Motor neuron (in vitro differentiated cells): ENCODE measurements at regions not wholly inside any gene's neighbourhood (a gene's known extent, or its start where the extent isn't known, plus 50 kb on each side); places are given as distances from the start of the nearest gene placed in this dataset.
A peak's percentile ranks its signal among the peaks of the same experiment; 100 is the strongest.

ENCODE experiments used
- ATAC-seq, 8 experiments: fragments of 200-7000 bp; cut with Tn5 transposase; replicated peaks in 6 of 8; 2 replicates each; pipeline ENCODE4 v1.8.0; 2021; ENCODE audit warnings: mild to moderate bottlenecking in 8 of 8, moderate library complexity in 8 of 8
- H3K27ac ChIP-seq, 2 donors: fragments of 250-450 bp; sonication (Bioruptor Pico); 2 replicates each; pipeline ENCODE4 v1.9.0; 2021; ENCODE audit warnings: antibody characterized with exemption in 2 of 2, mild to moderate bottlenecking in 2 of 2, moderate library complexity in 1 of 2
- H3K4me1 ChIP-seq, 2 donors: fragments of 250-450 bp; sonication (Bioruptor Pico); replicated peaks in 1 of 2; 2 replicates each; pipeline ENCODE4 v1.6.1; 2021; ENCODE audit warnings: antibody characterized with exemption in 2 of 2, mild to moderate bottlenecking in 2 of 2, moderate library complexity in 1 of 2
- H3K4me3 ChIP-seq, 5 donors: fragments of 250-450 bp; sonication (Bioruptor Pico); 2 replicates each; pipeline ENCODE4 v1.9.0; 2021; ENCODE audit warnings: antibody characterized with exemption in 5 of 5, mild to moderate bottlenecking in 5 of 5, moderate library complexity in 4 of 5
- WGBS, 10 experiments: fragments of 450-650 bp; shearing (Covaris generic); methylation state at CpG; one replicate each; pipeline ENCODE4 v1.0.0; 2022; 5-methylcytosine and 5-hydroxymethylcytosine counted together
- in situ Hi-C, 9 experiments: fragments of 400-800 bp; cut with MboI; loops; one replicate each; pipeline ENCODE4 v1.15.0; 2021; ENCODE audit warnings: low sequenced_read_pairs in 9 of 9, low pct_unique_long_range_greater_than_20kb in 2 of 9; ENCODE audit not compliant: unreplicated experiment in 9 of 9

DNA sequence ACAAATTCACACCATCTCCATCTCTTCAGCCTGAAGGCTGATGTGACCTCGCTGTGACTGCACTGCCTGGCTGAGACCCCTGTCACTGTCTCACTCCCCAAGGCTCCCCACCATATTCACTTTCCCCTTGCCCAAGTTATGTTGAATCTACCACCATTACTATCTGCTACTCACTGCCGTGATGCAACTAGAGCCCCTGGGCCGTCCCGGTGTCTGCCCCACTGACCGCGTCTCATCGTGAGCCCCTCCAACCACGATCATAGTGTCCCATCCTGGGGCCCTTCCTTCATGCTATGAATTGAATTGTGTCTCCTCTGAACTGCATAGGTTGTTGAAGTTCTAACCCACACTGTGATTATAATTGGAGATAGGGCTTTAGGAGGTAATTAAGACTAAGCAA, 71.9 kb upstream of the CHST15 start:
- 8 to 88% (median 86%) methylated on average over 2 to 7 of the region's 8 CpGs; no CpG with 5 or more reads in 4 of the 10 experiments for WGBS, 10 experiments

DNA sequence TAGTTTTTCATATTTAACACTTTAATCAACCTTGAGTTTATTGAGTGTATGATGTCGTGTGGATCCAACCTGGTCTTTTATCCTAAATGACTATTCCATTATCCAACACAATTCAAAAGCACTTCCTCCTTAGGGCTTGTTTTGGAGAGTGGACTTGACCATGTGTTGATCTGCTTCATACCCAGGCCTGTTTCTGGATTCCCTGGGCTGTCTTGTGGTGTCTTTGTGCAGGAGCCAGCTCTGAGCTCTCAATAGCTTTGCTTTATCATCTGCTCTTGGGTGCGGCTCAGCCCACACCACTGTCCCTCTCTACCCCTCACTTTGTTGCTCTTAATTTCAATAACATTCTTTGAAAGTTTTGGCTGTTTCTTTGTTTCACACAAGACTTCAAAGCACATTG, 70.9 kb upstream of the CHST15 start:
- 5 to 88% (median 40%) methylated on average over 1 to 2 of the region's 2 CpGs for WGBS, 10 experiments
- in situ Hi-C loops, result no loop called here
- Histone ChIP-seq H3K4me3 (no peak overlapping the region), H3K27ac (no peak overlapping the region), H3K4me1 (peaks cover 5% of the 10 kb centered on the region in 2 donors)
- ATAC-seq, result peak in 2 of 8 experiments; percentile 22 to 93

More for the DNA sequence above, 71.9 kb upstream of the CHST15 start:
- Histone ChIP-seq H3K4me3 (no peak overlapping the region), H3K27ac (no peak overlapping the region), H3K4me1 (no peaks in the 10 kb centered on the region)
- in situ Hi-C loops, result no loop called here
- no peak for ATAC-seq

DNA sequence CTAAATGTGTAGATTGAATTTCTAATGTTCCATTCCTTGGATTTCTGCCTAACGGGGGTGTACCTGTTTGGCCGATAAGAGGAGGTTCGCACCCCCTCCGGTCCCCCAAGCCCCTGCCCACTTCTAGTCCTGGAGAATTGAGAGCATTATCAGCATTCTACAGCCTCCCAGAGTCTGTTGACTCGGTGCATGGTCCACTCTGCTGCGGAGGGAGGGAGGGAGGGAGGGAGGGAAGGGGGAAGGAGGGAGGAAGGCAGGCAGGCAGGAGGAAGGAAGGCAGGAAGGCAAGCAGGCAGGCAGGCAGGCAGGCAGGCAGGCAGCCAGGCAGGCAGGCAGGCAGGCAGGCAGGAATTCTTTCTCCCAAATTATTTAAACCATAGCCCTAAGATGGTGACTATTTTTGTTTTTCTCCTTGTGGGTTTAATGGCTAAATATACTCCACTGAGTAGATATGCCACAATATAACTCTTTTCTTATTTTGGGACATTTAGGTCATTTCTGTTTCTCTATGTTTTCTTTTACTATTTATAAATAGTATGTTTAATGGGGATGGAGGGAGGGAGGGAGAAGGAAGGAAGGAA, 69.5 kb upstream of the CHST15 start:
- WGBS, 10 experiments, result 60 to 100% (median 73%) methylated on average over 1 to 4 of the region's 6 CpGs; no CpG with 5 or more reads in 7 of the 10 experiments
- Histone ChIP-seq H3K27ac (no peak overlapping the region), H3K4me1 (peaks cover 5% of the 10 kb centered on the region in 2 donors), H3K4me3 (no peak overlapping the region)
- no peak for ATAC-seq
- in situ Hi-C loops, result no loop called here

DNA sequence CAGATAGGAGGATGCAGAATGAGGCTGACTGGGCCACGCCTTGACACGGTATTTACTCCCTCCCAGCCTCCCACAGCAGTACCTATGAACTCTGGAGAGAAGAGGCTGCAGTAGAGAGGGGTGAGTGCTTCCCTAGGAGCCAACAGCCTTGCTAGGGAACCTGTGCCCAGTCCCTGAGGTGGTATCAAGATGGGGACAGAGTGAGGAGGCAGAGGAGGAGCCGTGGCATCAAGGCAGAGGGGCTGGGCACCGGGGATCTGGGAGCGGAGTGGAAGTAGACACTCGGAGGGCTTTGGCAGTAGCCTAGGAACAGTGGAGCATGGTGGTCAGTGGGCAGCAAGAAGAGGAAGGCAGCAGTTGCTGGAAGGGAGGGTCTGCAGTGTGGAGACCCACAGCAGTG, 68.7 kb upstream of the CHST15 start:
- Histone ChIP-seq H3K4me1 (peaks cover 5 to 10% of the 10 kb centered on the region in 2 donors), H3K4me3 (no peak overlapping the region), H3K27ac (no peak overlapping the region)
- in situ Hi-C loops, result no loop called here
- 20 to 100% (median 60%) methylated on average over 1 to 3 of the region's 6 CpGs; no CpG with 5 or more reads in 5 of the 10 experiments for WGBS, 10 experiments
- ATAC-seq, result no peak

DNA sequence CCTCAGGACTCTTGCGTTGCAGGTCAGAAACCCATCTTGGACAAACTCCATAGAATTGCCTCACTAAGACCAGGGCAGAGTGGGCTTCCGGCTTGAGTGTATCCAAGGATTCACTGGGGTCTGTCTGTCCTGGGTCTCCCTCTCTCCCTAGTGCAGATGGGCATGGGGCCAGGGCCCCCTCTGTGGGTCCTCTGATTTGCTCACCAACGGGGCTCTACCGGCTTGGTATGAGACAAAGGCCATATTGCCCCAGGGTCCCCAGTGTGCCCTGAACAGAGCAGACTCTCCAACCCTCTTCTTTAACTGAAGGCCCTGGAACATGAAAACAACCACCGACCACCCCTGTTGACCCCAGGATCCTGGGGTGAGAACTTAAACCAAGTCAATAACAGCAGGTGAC, 68.2 kb upstream of the CHST15 start:
- 13 to 100% (median 80%) methylated on average over 1 to 3 of the region's 5 CpGs; no CpG with 5 or more reads in 3 of the 10 experiments for WGBS, 10 experiments

DNA sequence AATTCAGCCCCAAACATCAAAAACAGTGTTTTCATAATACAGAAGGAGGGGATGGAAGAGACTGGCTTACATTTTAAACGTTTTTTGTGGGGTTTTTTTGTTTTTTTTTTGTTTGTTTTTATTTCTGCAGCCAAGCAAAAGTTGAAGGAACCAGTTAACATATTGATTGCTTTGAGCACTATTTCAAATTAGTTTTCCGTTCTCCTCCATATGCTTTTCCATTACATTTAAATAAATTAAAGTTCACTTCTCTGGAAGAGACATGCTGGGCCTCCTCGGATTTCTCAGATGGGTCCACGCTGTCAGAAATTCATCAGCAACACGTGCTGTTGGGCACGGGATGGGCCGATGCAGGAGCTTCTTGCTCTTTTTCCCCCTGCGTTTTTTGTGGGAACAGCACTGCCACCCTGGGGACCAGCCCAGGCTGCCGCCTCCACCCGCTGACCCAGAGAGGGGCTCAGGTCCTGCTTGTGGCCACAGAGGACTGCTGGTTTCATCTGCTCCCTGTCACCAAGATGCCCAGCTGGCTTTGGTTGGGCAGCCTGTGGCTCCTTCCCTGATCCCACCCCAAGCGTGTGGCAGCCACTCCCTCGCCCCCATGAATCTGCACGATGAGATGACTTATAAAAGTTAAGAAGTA, 67.7 kb upstream of the CHST15 start:
- peak in 1 of 8 experiments; percentile 61 for ATAC-seq
- peaks cover 8 to 10% of the 10 kb centered on the region in 2 donors for H3K4me1 ChIP-seq
- H3K27ac ChIP-seq, result no peak overlapping the region
- in situ Hi-C loops, result no loop called here
- H3K4me3 ChIP-seq, result no peak overlapping the region
- 0 to 80% (median 46%) methylated on average over 2 to 10 of the region's 13 CpGs for WGBS, 10 experiments

More for the DNA sequence above, 68.2 kb upstream of the CHST15 start:
- H3K27ac ChIP-seq, result no peak overlapping the region
- no peak for ATAC-seq
- H3K4me1 ChIP-seq, result peaks cover 5 to 10% of the 10 kb centered on the region in 2 donors
- no peak overlapping the region for H3K4me3 ChIP-seq
- in situ Hi-C loops, result no loop called here

DNA sequence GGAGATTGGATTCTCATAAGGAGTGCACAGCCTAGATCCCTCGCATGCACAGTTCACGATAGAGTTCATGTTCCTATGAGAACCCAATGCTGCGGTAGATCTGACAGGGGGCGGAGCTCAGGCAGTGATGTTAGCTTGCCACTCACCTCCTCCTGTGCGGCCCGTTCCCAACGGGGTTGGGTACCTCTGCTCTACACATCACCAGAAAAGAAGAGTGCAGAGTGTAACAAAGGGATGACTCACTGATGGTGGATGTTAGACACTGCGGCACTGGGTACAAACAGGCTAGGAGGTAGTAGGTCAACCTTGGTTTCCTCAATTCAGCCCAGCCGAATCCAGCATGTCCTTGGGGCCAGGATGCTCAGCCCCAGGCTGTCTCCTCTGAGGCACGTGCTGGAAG, 66.8 kb upstream of the CHST15 start:
- 51 to 79% (median 65%) methylated on average over 1 to 10 of the region's 10 CpGs; no CpG with 5 or more reads in 3 of the 10 experiments for WGBS, 10 experiments
- in situ Hi-C loops, result no loop called here
- no peak overlapping the region for H3K27ac ChIP-seq
- ATAC-seq, result peak in 5 of 8 experiments; percentile 59 to 88 (median 85)
- peaks cover 13% of the 10 kb centered on the region in 2 donors for H3K4me1 ChIP-seq
- H3K4me3 ChIP-seq, result no peak overlapping the region

DNA sequence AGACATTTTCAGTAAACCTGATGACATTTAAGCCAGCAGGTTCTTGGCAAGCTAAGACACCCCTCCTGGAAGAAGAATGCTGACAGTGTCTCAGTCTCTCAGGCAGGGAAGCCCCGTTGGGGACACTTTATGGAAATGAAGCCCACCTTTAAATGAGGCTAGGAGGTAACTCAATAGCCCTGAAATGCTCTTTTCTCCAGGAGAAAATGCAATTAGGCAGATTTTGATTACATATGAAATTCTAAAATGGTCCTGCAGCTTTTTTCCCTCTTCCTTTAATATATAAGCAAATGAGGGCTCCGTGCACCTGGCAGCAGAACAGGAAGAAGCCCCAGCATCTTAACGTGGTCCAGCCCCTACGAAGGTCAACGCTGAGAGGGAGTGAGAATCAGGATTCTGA, 65.8 kb upstream of the CHST15 start:
- in situ Hi-C loops, result no loop called here
- 21 to 80% (median 43%) methylated on average over 1 to 5 of the region's 5 CpGs; no CpG with 5 or more reads in 1 of the 10 experiments for WGBS, 10 experiments
- H3K4me3 ChIP-seq, result no peak overlapping the region

DNA sequence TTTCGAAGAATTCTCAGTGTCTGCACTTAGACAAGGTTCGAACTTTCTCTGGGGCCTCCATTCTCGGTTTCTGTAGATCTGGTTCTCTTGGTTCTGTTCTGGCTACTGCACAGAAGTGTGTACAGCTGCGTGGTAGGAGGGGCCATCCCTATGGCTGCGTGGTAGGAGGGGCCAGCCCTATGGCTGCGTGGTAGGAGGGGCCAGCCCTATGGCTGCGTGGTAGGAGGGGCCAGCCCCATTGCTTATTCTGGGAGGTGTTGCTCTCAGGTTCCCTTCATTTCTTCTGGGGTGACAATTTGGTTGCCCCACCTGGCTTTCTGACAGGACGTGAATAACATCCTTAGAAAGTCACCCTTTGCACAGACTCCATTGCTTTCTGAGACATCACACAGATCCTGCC, 65.2 kb upstream of the CHST15 start:
- peaks cover 13% of the 10 kb centered on the region in 2 donors for H3K4me1 ChIP-seq
- H3K4me3 ChIP-seq, result no peak overlapping the region
- ATAC-seq, result peak in 1 of 8 experiments; percentile 71
- 31 to 96% (median 83%) methylated on average over 4 to 7 of the region's 8 CpGs; no CpG with 5 or more reads in 7 of the 10 experiments for WGBS, 10 experiments
- in situ Hi-C loops, result no loop called here
- no peak overlapping the region for H3K27ac ChIP-seq

More for the DNA sequence above, 65.8 kb upstream of the CHST15 start:
- Histone ChIP-seq H3K4me1 (peaks cover 13% of the 10 kb centered on the region in 2 donors), H3K27ac (no peak overlapping the region)
- no peak for ATAC-seq

DNA sequence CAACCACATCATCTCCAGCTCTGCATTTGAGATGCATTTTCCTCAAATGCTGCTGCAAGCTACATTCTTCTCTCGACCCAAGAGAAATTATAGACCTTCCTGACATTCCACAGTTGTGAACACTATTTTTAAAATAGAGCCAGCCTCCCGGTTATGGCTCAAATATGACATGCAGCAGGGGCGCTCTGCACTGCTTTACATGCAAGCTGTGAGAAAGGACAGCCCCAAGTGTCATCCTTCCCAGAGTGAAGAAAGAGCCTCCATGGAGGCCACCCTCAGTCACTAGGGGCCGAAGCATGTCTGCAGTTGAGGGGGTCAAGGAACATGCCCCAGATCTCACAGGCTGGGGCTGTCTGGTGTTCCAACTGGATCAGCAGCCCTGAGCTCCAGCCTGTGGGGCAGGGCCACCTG, 63.9 kb upstream of the CHST15 start:
- H3K27ac ChIP-seq, result no peak overlapping the region
- in situ Hi-C loops, result no loop called here
- 29 to 100% (median 67%) methylated on average over 1 to 3 of the region's 4 CpGs; no CpG with 5 or more reads in 1 of the 10 experiments for WGBS, 10 experiments
- ATAC-seq, result no peak
- H3K4me3 ChIP-seq, result no peak overlapping the region
- H3K4me1 ChIP-seq, result peaks cover 13 to 15% of the 10 kb centered on the region in 2 donors

DNA sequence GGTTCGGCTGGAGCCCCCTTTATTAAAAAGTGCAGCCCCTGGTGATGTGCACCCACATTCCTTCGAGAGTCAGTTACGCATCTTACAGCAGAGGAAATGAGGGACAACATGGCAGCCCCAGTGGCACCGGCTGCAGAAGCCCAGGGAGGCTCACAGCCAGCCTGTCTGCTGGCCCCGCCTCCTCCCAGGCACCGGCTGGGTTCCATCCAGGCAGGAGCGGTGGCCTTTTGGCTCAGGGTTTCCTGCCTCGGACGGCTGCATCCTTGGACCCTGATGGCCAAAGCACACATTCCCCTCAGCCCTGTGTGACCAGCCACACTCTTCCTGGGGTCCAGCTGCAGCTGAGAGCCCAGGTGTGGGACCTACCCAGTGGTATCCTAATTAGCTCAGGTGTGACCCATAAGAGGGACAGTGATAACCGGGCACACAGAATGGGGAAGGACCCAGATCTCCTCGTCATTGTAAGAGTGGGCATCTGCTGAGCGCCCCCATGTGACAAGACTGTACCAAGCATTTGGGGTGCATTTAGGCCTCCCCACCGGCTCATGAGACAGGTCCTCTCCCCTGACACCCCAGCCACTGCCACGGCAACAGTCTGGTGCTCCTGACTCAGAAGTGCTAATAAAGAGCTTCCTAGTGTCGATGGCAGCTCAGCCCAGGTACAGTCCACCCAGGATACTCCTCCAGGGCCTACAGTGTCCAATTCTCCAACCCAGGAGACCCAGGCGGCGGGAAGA, 63.3 kb upstream of the CHST15 start:
- WGBS, 10 experiments, result 59 to 100% (median 95%) methylated on average over 1 to 5 of the region's 17 CpGs; no CpG with 5 or more reads in 3 of the 10 experiments
- in situ Hi-C loops, result no loop called here
- Histone ChIP-seq H3K4me1 (peaks cover 19 to 21% of the 10 kb centered on the region in 2 donors), H3K27ac (no peak overlapping the region), H3K4me3 (no peak overlapping the region)
- ATAC-seq, result no peak

DNA sequence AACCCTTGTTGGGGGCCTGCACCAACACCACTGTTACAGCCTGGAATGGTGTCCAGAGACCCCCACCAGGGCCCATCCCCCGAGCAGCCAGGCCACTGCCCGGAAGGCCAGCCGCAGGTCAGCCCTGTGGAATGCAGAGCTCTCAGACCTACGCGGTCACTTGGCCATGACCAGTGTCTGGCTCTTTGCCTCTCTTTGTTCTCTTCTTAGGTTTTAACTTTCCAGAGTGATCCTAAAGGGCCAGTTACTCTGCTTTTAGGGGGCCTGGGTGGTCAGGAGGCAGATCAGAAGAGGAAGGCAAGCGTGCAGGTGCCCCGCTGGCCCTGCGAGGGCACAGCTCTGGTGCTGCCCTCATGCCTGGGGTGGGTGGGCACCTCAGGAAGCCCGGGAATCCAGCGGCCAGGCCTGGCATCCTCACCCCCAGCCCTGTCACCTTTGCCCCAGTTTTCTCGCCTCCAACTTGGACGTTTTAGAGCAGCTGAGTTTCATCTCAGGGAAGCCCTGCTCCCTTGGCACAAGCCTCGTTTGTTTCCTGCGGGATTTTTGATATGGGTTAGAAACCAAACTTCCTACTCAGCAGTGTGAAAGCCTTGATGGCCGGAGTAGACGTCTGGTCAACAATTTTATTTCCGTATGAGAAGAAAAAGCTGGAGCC, 62.5 kb upstream of the CHST15 start:
- no peak for ATAC-seq

More for the DNA sequence above, 62.5 kb upstream of the CHST15 start:
- Histone ChIP-seq H3K4me3 (no peak overlapping the region), H3K4me1 (peaks cover 26 to 27% of the 10 kb centered on the region in 2 donors), H3K27ac (no peak overlapping the region)
- in situ Hi-C loops, result no loop called here
- 14 to 79% (median 69%) methylated on average over 2 to 12 of the region's 17 CpGs; no CpG with 5 or more reads in 3 of the 10 experiments for WGBS, 10 experiments
